Gastrocnemius medialis (tissue), 4 donors: ENCODE measurements at regions not wholly inside any gene's neighbourhood (a gene's known extent, or its start where the extent isn't known, plus 50 kb on each side); places are given as distances from the start of the nearest gene placed in this dataset.

ENCODE experiments used
- POLR2A ChIP-seq, 2 donors: fragments of 450-650 bp; IDR thresholded peaks; one replicate each; pipeline ENCODE4 v1.6.1; 2017; ENCODE audit warnings: antibody characterized with exemption in 2 of 2, mild to moderate bottlenecking in 2 of 2, moderate library complexity in 2 of 2
- TF ChIP-seq, protein P1 (sequence below), 5 experiments: fragments of 450-650 bp in 3 of 5; fragments of 200-600 bp in 2 of 5; sonication (generic) in 2 of 5; IDR thresholded peaks in 4 of 5; conservative IDR thresholded peaks in 1 of 5; 1 replicate in 4 of 5; 2 replicates in 1 of 5; pipeline ENCODE4 v1.5.1; 2016 to 2019; ENCODE audit warnings: antibody characterized with exemption in 5 of 5, mild to moderate bottlenecking in 3 of 5, moderate library complexity in 3 of 5

DNA sequence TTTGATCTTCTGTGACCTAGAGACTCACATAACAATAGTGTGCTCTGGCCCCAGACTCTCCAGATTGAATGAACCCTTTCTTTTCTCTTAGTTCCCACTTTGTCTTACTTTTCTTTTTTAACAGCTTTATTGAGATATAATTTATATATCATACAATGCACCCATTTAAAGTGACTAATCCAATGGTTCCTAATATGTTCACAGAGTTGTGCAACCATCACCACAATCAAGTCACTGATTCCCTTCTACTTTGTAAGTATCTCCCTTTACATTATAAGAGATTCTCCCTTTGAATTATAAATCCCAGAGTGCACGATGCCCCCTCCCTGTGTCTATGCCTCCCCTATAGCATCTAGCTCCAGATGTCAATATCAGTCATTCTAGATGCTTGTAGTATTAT lies 172.4 kb downstream of the HINT1 start:
- TF ChIP-seq, protein P1, sequence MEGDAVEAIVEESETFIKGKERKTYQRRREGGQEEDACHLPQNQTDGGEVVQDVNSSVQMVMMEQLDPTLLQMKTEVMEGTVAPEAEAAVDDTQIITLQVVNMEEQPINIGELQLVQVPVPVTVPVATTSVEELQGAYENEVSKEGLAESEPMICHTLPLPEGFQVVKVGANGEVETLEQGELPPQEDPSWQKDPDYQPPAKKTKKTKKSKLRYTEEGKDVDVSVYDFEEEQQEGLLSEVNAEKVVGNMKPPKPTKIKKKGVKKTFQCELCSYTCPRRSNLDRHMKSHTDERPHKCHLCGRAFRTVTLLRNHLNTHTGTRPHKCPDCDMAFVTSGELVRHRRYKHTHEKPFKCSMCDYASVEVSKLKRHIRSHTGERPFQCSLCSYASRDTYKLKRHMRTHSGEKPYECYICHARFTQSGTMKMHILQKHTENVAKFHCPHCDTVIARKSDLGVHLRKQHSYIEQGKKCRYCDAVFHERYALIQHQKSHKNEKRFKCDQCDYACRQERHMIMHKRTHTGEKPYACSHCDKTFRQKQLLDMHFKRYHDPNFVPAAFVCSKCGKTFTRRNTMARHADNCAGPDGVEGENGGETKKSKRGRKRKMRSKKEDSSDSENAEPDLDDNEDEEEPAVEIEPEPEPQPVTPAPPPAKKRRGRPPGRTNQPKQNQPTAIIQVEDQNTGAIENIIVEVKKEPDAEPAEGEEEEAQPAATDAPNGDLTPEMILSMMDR (IDR thresholded peaks at IDR 0.05 in 4 of 5, conservative IDR thresholded peaks at IDR 0.05 in 1 of 5), result no peak
- no peak for TF ChIP-seq POLR2A (IDR thresholded peaks at IDR 0.05)
